D341Med (cell line): ENCODE measurements at regions not wholly inside any gene's neighbourhood (a gene's known extent, or its start where the extent isn't known, plus 50 kb on each side); places are given as distances from the start of the nearest gene placed in this dataset.

Experiments used
- DNase-seq: peaks from one replicate; pipeline ENCODE4 v3.0.0; 2012; ENCODE audit warnings: low spot score

- DNase-seq = no peak
Measured at GRCh38 chr5:40413743-40414142, 266.0 kb upstream of the PTGER4 start.

- no peak for DNase-seq
Measured at GRCh38 chr5:40412771-40413170, 266.9 kb upstream of the PTGER4 start.

GRCh38 chr5:40410964-40411635 is 268.6 kb upstream of the PTGER4 start:
- no peak for DNase-seq

GRCh38 chr5:40410231-40410861 is 269.4 kb upstream of the PTGER4 start:
- no peak for DNase-seq

GRCh38 chr5:40409601-40410000 is 270.1 kb upstream of the PTGER4 start:
- no peak for DNase-seq

GRCh38 chr5:40406741-40407211 is 272.9 kb upstream of the PTGER4 start:
- no peak for DNase-seq

GRCh38 chr5:40405996-40406740 is 273.5 kb upstream of the PTGER4 start:
- DNase-seq = no peak

- no peak for DNase-seq
Measured at GRCh38 chr5:40405230-40405629, 274.5 kb upstream of the PTGER4 start.

GRCh38 chr5:40404613-40405012 is 275.1 kb upstream of the PTGER4 start:
- no peak for DNase-seq

- DNase-seq = no peak
Measured at GRCh38 chr5:40402007-40402364, 277.7 kb upstream of the PTGER4 start.

GRCh38 chr5:40401284-40402006 is 278.3 kb upstream of the PTGER4 start:
- DNase-seq = no peak

- no peak for DNase-seq
Measured at GRCh38 chr5:40400245-40400644, 279.5 kb upstream of the PTGER4 start.

- no peak for DNase-seq
Measured at GRCh38 chr5:40399349-40399748, 280.4 kb upstream of the PTGER4 start.

GRCh38 chr5:40397976-40398375 is 281.7 kb upstream of the PTGER4 start:
- DNase-seq = no peak

GRCh38 chr5:40397091-40397490 is 282.6 kb upstream of the PTGER4 start:
- no peak for DNase-seq

GRCh38 chr5:40396317-40396716 is 283.4 kb upstream of the PTGER4 start:
- DNase-seq = no peak

GRCh38 chr5:40395251-40395650 is 284.5 kb upstream of the PTGER4 start:
- no peak for DNase-seq

GRCh38 chr5:40394698-40395097 is 285.0 kb upstream of the PTGER4 start:
- no peak for DNase-seq

- DNase-seq = no peak
Measured at GRCh38 chr5:40391642-40392041, 288.1 kb upstream of the PTGER4 start.

GRCh38 chr5:40390281-40391149 is 289.2 kb upstream of the PTGER4 start:
- no peak for DNase-seq

- DNase-seq = no peak
Measured at GRCh38 chr5:40389591-40389990, 290.1 kb upstream of the PTGER4 start.

- no peak for DNase-seq
Measured at GRCh38 chr5:40386289-40386688, 293.4 kb upstream of the PTGER4 start.
